HCT116 (cell line): ENCODE measurements at regions not wholly inside any gene's neighbourhood (a gene's known extent, or its start where the extent isn't known, plus 50 kb on each side); places are given as distances from the start of the nearest gene placed in this dataset.

Experiments
- CTCF ChIP-seq, 3 experiments: fragments of 200-600 bp in 1 of 3; sonication (generic) in 1 of 3; IDR thresholded peaks in 2 of 3; conservative IDR thresholded peaks in 1 of 3; 2 replicates each; pipeline ENCODE4 v1.5.1; 2012 to 2017; ENCODE audit warnings: low read depth in 2 of 3, low read length in 2 of 3, antibody characterized with exemption in 1 of 3, borderline replicate concordance in 1 of 3, control low read depth in 1 of 3, mild to moderate bottlenecking in 1 of 3, mixed read lengths in 1 of 3, mixed run types in 1 of 3, moderate library complexity in 1 of 3; ENCODE audit not compliant: insufficient read depth in 1 of 3
- POLR2A ChIP-seq: IDR thresholded peaks from 2 replicates; pipeline ENCODE4 v1.7.0; 2011; ENCODE audit warnings: borderline replicate concordance; ENCODE audit not compliant: insufficient read depth, insufficient read length; ENCODE audit errors: extremely low read depth

GRCh38 chr5:112681481-112681908 is 56.2 kb upstream of the APC start:
- TF ChIP-seq POLR2A (no peak), CTCF (IDR thresholded peaks at IDR 0.05 in 2 of 3, conservative IDR thresholded peaks at IDR 0.05 in 1 of 3; ENCODE audit: borderline replicate concordance in 1 of 3, insufficient read depth in 1 of 3, low read depth in 2 of 3, low read length in 2 of 3) (no peak)
